H1 (cell line): ENCODE measurements at regions not wholly inside any gene's neighbourhood (a gene's known extent, or its start where the extent isn't known, plus 50 kb on each side); places are given as distances from the start of the nearest gene placed in this dataset.

Experiments
- CTCF ChIA-PET: fragments of 300-600 bp; sonication (Branson Sonifier 250); formaldehyde crosslinking; loops from one replicate; lab custom pipeline; 2021; ENCODE audit not compliant: partially characterized antibody; lab: Charles Lee
- POLR2A ChIA-PET: fragments of 300-600 bp; sonication (Branson Sonifier 250); formaldehyde crosslinking; loops from one replicate; lab custom pipeline; 2021; ENCODE audit warnings: inconsistent platforms; ENCODE audit not compliant: partially characterized antibody; lab: Charles Lee
- DNase-seq, 2 experiments: peaks; one replicate each; pipeline versions ENCODE4 v3.0.0 to v3.0.0-alpha.2; 2010 to 2022; ENCODE audit warnings: low spot score in 2 of 2, low read depth in 1 of 2, mixed read lengths in 1 of 2
- FAIRE-seq: peaks from 2 replicates; lab custom pipeline; 2011; peaks lifted over from hg19 to GRCh38; lab: Jason Lieb, UNC
- H2AFZ ChIP-seq: 2 replicates; pipeline ENCODE4 v1.8.1; 2012; ENCODE audit warnings: low read length, inconsistent platforms
- H2AK5ac ChIP-seq: 2 replicates; pipeline ENCODE4 v1.6.1; 2013; ENCODE audit warnings: low read depth, low read length
- H2BK120ac ChIP-seq: replicated peaks from 2 replicates; pipeline ENCODE3; 2013; ENCODE audit warnings: low read depth, low read length, inconsistent platforms
- H2BK12ac ChIP-seq: 2 replicates; pipeline ENCODE4 v1.6.1; 2013; ENCODE audit warnings: low read depth, low read length
- H2BK15ac ChIP-seq: 2 replicates; pipeline ENCODE4 v1.6.1; 2013; ENCODE audit warnings: low read length
- H2BK20ac ChIP-seq: 2 replicates; pipeline ENCODE4 v1.6.1; 2013; ENCODE audit warnings: low read length
- H2BK5ac ChIP-seq: 2 replicates; pipeline ENCODE4 v1.6.1; 2013; ENCODE audit warnings: low read depth, low read length
- H3K14ac ChIP-seq: 2 replicates; pipeline ENCODE4 v1.6.1; 2013; ENCODE audit warnings: inconsistent platforms; ENCODE audit not compliant: insufficient read length
- H3K18ac ChIP-seq: 2 replicates; pipeline ENCODE4 v1.6.1; 2013; ENCODE audit warnings: low read length; ENCODE audit errors: extremely low read depth
- H3K23ac ChIP-seq: 2 replicates; pipeline ENCODE4 v1.6.1; 2013; ENCODE audit warnings: inconsistent platforms; ENCODE audit not compliant: insufficient read length
- H3K23me2 ChIP-seq: 2 replicates; pipeline ENCODE4 v1.6.1; 2013; ENCODE audit warnings: low read depth, low read length
- H3K27ac ChIP-seq: 2 replicates; pipeline ENCODE4 v1.6.1; 2011; ENCODE audit warnings: low read depth, low read length, inconsistent platforms
- H3K27me3 ChIP-seq, 4 experiments: replicated peaks in 1 of 4; 1 replicate in 1 of 4; 2 replicates in 3 of 4; pipeline versions ENCODE4 v1.6.1 to v1.8.1; 2011 to 2013; ENCODE audit warnings: low read length in 3 of 4, mild to moderate bottlenecking in 3 of 4, inconsistent platforms in 2 of 4, mixed read lengths in 2 of 4, moderate library complexity in 1 of 4; ENCODE audit not compliant: control insufficient read depth in 3 of 4, insufficient read depth in 3 of 4; ENCODE audit errors: extremely low read depth in 1 of 4
- H3K36me3 ChIP-seq, 4 experiments: 2 replicates each; pipeline versions ENCODE4 v1.6.1 to v1.8.1; 2011 to 2013; ENCODE audit warnings: mild to moderate bottlenecking in 4 of 4, low read length in 3 of 4, moderate library complexity in 2 of 4, control low read depth in 1 of 4, inconsistent platforms in 1 of 4; ENCODE audit not compliant: insufficient read depth in 4 of 4, control insufficient read depth in 2 of 4
- H3K4ac ChIP-seq: replicated peaks from 2 replicates; pipeline ENCODE3; 2013; ENCODE audit warnings: low read length, low read depth, mixed read lengths, inconsistent platforms; ENCODE audit not compliant: insufficient read length
- H3K4me1 ChIP-seq, 4 experiments: replicated peaks in 1 of 4; 1 replicate in 1 of 4; 2 replicates in 3 of 4; pipeline versions ENCODE4 v1.6.1 to v1.8.1; 2011 to 2013; ENCODE audit warnings: low read length in 3 of 4, inconsistent platforms in 2 of 4, mixed read lengths in 1 of 4; ENCODE audit not compliant: insufficient read depth in 4 of 4, control insufficient read depth in 3 of 4
- H3K4me2 ChIP-seq, 2 experiments: 2 replicates each; pipeline versions ENCODE4 v1.6.1 to v1.8.1; 2011 to 2013; ENCODE audit warnings: low read depth in 2 of 2, low read length in 2 of 2, control low read depth in 1 of 2, inconsistent platforms in 1 of 2, mild to moderate bottlenecking in 1 of 2; ENCODE audit not compliant: insufficient read depth in 1 of 2
- H3K4me3 ChIP-seq, 4 experiments: fragments of 200-600, 300-600 bp in 1 of 4; sonication (generic), shearing (Covaris generic), sonication (Bioruptor Twin) in 1 of 4; 2 replicates each; pipeline versions ENCODE4 v1.5.1 to v1.8.1; 2011 to 2016; ENCODE audit warnings: low read length in 4 of 4, low read depth in 3 of 4, control low read depth in 2 of 4, inconsistent platforms in 2 of 4, mild to moderate bottlenecking in 2 of 4, mixed read lengths in 1 of 4, moderate library complexity in 1 of 4; ENCODE audit not compliant: insufficient read depth in 2 of 4; ENCODE audit errors: extremely low read depth in 1 of 4
- H3K56ac ChIP-seq: replicated peaks from 2 replicates; pipeline ENCODE3; 2013; ENCODE audit warnings: low read depth, mild to moderate bottlenecking, mixed read lengths, low read length, inconsistent platforms; ENCODE audit not compliant: insufficient read length
- H3K79me1 ChIP-seq: 2 replicates; pipeline ENCODE4 v1.6.1; 2013; ENCODE audit warnings: low read depth, low read length, control low read depth
- H3K79me2 ChIP-seq, 2 experiments: 2 replicates each; pipeline versions ENCODE4 v1.6.1 to v1.8.1; 2012 to 2013; ENCODE audit warnings: low read length in 2 of 2, mild to moderate bottlenecking in 2 of 2, inconsistent platforms in 1 of 2; ENCODE audit not compliant: insufficient read depth in 2 of 2, control insufficient read depth in 1 of 2
- H3K9ac ChIP-seq, 4 experiments: replicated peaks in 1 of 4; 1 replicate in 1 of 4; 2 replicates in 3 of 4; pipeline versions ENCODE4 v1.6.1 to v1.8.1; 2011 to 2013; ENCODE audit warnings: low read depth in 3 of 4, low read length in 3 of 4, control low read depth in 2 of 4, mild to moderate bottlenecking in 2 of 4, moderate library complexity in 2 of 4, inconsistent platforms in 1 of 4; ENCODE audit errors: extremely low read depth in 1 of 4
- H3K9me3 ChIP-seq, 2 experiments: 2 replicates each; pipeline versions ENCODE4 v1.6.1 to v1.8.1; 2012 to 2013; ENCODE audit warnings: mild to moderate bottlenecking in 2 of 2, moderate library complexity in 2 of 2, control low read depth in 1 of 2, inconsistent platforms in 1 of 2, low read depth in 1 of 2, low read length in 1 of 2, mixed read lengths in 1 of 2; ENCODE audit not compliant: insufficient read depth in 2 of 2
- H4K20me1 ChIP-seq, 2 experiments: replicated peaks in 1 of 2; 2 replicates each; pipeline versions ENCODE3 to v1.8.1; 2011 to 2013; ENCODE audit warnings: inconsistent platforms in 2 of 2, low read length in 2 of 2, mild to moderate bottlenecking in 1 of 2; ENCODE audit not compliant: insufficient read depth in 2 of 2, control insufficient read depth in 1 of 2
- H4K5ac ChIP-seq: 2 replicates; pipeline ENCODE4 v1.6.1; 2013; ENCODE audit warnings: low read length, low read depth, mixed read lengths, inconsistent platforms; ENCODE audit not compliant: insufficient read length
- H4K8ac ChIP-seq: 2 replicates; pipeline ENCODE4 v1.8.0; 2013; ENCODE audit warnings: mild to moderate bottlenecking, moderate library complexity, low read length, inconsistent platforms; ENCODE audit not compliant: insufficient read depth; ENCODE audit errors: extremely low read depth
- H4K91ac ChIP-seq: replicated peaks from 2 replicates; pipeline ENCODE3; 2013; ENCODE audit warnings: low read length, mixed read lengths, inconsistent platforms; ENCODE audit not compliant: insufficient read length
- RAD21 ChIP-seq, 2 experiments: IDR thresholded peaks in 1 of 2; conservative IDR thresholded peaks in 1 of 2; 2 replicates each; pipeline ENCODE4 v1.6.1; 2011; ENCODE audit warnings: low read depth in 2 of 2, low read length in 2 of 2, improper control_type of control experiment in 1 of 2, inconsistent platforms in 1 of 2, mild to moderate bottlenecking in 1 of 2, moderate library complexity in 1 of 2
- RBBP5 ChIP-seq: IDR thresholded peaks from 2 replicates; pipeline ENCODE4 v1.7.1; 2012; ENCODE audit warnings: low read depth, mild to moderate bottlenecking, inconsistent platforms, low read length, moderate library complexity, borderline replicate concordance
- TCF12 ChIP-seq: IDR thresholded peaks from 2 replicates; pipeline ENCODE4 v1.6.1; 2011; ENCODE audit warnings: low read depth, mild to moderate bottlenecking, low read length
- WGBS, 2 experiments: shearing (Covaris generic) in 1 of 2; methylation state at CpG; one replicate each; pipeline versions ENCODE4 v1.1.6 to v1.1.7; 2013 to 2015; ENCODE audit warnings: low lambda C conversion rate in 2 of 2, mixed read lengths in 2 of 2, inconsistent platforms in 1 of 2, low coverage in 1 of 2, missing lambda C conversion rate in 1 of 2; ENCODE audit not compliant: insufficient replicate concordance in 2 of 2, insufficient coverage in 1 of 2, insufficient read length in 1 of 2; ENCODE audit errors: extremely low coverage in 1 of 2, missing lambda C conversion rate in 1 of 2; 5-methylcytosine and 5-hydroxymethylcytosine counted together

DNA sequence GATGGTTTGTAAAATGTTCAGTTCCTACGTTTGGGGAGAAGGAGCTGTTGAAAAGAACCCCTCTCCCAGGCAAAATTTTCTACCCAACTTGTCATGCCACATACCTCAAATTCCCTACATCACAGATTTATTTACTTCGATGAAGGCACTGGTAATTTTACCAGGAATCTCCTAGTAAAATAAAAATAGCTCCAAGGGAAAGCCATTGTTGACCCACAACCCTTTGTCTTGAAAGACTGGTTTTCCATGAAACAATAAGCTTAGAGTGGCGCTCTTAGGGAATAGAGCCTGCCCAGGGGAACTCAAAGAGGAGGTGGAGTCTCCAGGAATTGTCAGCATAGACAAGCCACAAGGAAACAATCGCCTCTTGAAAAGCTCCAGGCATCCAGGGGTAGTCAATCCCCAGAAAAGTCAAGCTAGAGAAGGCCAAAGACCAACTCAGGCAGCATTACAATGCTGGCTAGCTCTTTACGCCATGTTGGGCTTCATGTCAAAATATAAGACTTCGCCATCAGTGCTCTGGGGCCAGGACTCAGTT lies 99.2 kb upstream of the RREB1 start:
- 71% methylated on average over 6 of the region's 6 CpGs; no CpG with 5 or more reads in 1 of the 2 experiments for WGBS, 2 experiments
- CTCF ChIA-PET = interaction anchor here (0.6 to 1.3 kb wide), 6 partner anchors 9 to 803 kb away, joined by 3 to 4 read pairs (median 3); no protein-coding TSS in a partner anchor
- H3K9me3 ChIP-seq = no peaks in the 10 kb centered on the region

More for the DNA sequence above, 99.2 kb upstream of the RREB1 start:
- FAIRE-seq (no peak), DNase-seq (peak in 1 of 2 experiments; percentile 13)
- Histone ChIP-seq H2BK5ac (no peak overlapping the region), H3K23me2 (no peaks in the 10 kb centered on the region), H3K36me3 (no peaks in the 10 kb centered on the region), H3K9ac (no peak overlapping the region), H3K56ac (no peak overlapping the region), H4K8ac (no peak overlapping the region), H2BK15ac (no peak overlapping the region), H3K4me1 (peaks cover 0 to 6% (median 0%) of the 10 kb centered on the region in 4 experiments; a peak in 3 of 7 replicates), H4K91ac (no peak overlapping the region), H2BK12ac (no peak overlapping the region), H3K27ac (no peak overlapping the region), H3K27me3 (no peaks in the 10 kb centered on the region), H2BK20ac (no peak overlapping the region), H3K23ac (no peak overlapping the region), H2AK5ac (no peak overlapping the region), H3K79me2 (no peaks in the 10 kb centered on the region), H2BK120ac (no peak overlapping the region), H3K14ac (no peak overlapping the region), H3K4ac (no peak overlapping the region), H3K18ac (no peak overlapping the region), H3K79me1 (no peaks in the 10 kb centered on the region), H4K20me1 (no peaks in the 10 kb centered on the region), H4K5ac (no peak overlapping the region), H3K4me3 (no peak overlapping the region), H2AFZ (peak overlapping the region; percentile 60; the same call in 1 of the 2 replicates), H3K4me2 (peak overlapping the region in 1 of 2 experiments; percentile 14; a peak in 1 of 4 replicates)
- TF ChIP-seq TCF12 (no peak), RAD21 (IDR thresholded peaks at IDR 0.05 in 1 of 2, conservative IDR thresholded peaks at IDR 0.05 in 1 of 2; ENCODE audit: low read depth in 2 of 2, low read length in 2 of 2) (0 out of 4 replicates have a peak, but pooled peaks of 1 of the 2 experiments have one; percentile 3), RBBP5 (no peak)
- POLR2A ChIA-PET = no interaction called here
